ENCODE measurements at regions not wholly inside any gene's neighbourhood (a gene's known extent, or its start where the extent isn't known, plus 50 kb on each side); places are given as distances from the start of the nearest gene placed in this dataset.

DNA sequence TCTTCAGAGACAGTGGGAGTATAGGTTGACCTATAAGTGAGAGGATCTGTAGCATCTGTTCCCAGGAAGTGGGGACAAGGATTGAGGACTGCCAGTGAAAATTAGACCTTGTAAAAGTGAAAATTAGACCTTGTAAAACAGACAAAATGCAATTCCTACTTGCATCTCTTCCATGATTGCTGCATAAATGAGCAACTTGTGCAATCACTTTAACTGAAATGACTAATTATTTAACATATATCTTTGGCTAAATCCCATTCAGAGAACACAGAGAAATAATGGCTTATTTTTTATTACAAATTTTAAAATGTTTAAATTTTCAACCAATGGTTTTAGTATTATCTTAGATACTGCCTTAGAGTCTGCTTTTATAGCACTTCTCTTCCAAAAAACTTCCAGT, 67.2 kb upstream of the NABP1 start:
- peak; percentile 2 for DNase-seq (ENCODE audit: low spot score)

DNA sequence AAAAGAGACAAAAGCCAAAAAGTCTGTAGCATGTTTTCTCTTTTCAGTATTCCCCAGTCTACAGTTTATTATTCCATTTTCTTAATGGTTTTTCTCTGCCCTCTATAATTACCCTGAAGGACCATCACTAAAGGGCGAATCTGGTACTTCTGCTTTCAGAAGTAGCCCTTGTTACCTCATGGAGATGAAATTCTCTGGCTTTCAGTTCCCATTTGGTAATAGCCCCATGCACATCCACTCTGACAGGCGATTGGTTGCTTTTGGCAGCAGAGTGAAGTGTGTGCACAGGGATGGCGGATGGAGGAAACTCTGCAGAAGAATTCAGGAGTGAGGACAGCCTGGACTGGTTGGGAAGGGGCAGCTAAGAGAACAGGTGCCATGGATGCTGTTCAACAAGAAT, 66.3 kb upstream of the NABP1 start:
- peak; percentile 33 for DNase-seq (ENCODE audit: low spot score)

DNA sequence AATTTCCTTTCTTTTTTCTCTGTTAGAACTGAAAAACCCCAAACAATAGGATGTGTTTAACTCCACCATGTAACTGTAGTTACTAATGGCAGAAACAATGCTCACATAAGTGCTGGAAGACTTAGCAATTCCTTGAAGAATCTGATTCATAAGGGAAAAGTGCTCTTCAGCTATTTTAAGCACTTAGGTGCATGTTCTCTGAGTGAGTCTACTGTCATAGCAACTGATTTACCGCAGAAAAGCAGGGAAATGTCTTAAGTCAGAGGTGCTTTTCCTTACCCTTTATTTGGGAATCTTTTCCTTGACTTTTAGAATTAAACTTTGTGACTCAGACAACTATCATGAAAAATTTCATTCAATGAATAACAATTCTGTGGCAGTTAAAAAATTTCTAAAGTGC, 65.4 kb upstream of the NABP1 start:
- no peak for DNase-seq (ENCODE audit: low spot score)

DNA sequence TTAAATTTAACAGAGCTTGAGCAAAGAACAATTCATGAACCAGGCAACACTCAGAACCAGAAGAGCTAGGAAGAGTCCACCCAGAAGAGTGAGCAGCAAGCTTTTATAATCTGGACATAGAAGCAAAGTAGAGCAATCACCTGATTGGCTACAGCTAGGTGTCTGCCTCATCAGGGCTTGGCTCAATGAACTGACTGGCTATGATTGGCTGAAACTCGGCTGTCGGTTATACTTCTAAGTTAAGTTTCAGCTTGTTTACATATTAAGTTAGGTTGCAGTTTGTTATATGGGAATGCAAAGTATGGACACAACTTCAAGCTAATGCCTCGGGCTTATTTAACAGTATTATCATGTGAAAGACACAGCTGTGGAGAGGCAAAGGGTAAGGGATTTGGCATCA, 63.2 kb upstream of the NABP1 start:
- no peak for DNase-seq (ENCODE audit: low spot score)

DNA sequence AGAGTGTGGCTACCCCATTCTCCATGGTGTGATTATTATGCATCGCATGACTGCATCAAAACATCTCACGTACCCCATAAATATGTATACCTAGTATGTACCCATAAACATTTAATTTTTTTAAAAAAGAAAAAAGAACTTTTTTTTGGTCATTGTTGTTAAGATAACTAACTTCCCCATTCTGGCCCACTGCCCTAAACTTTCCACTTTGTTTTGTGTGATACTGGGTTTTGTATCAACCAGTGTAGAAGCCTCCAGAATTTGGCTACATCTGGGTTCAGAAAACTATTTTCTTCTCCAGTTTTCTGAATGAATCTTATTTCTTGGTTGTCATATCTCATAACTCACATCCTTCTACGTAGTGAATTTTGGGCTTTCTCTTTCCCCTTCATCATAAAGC, 62.3 kb upstream of the NABP1 start:
- no peak for DNase-seq (ENCODE audit: low spot score)

DNA sequence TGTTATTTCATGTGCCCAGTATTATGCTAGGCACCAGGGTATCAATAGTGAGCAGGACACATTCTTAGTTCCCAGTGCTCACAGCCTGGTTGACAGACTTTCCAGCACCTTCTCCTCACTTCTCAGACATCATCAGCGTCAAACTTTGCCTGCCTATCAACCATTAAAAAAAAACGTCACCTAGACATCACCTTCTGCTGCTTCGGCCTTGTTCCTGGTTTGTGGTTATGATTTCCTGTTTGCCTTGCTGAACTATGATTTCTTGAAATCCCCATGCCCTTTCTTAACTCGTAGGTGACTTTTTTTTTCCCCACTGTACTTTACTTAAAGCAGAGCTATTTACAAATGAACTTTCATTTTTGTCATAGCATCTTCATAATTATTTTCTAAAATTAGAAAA, 60.4 kb upstream of the NABP1 start:
- DNase-seq (ENCODE audit: low spot score): no peak

DNA sequence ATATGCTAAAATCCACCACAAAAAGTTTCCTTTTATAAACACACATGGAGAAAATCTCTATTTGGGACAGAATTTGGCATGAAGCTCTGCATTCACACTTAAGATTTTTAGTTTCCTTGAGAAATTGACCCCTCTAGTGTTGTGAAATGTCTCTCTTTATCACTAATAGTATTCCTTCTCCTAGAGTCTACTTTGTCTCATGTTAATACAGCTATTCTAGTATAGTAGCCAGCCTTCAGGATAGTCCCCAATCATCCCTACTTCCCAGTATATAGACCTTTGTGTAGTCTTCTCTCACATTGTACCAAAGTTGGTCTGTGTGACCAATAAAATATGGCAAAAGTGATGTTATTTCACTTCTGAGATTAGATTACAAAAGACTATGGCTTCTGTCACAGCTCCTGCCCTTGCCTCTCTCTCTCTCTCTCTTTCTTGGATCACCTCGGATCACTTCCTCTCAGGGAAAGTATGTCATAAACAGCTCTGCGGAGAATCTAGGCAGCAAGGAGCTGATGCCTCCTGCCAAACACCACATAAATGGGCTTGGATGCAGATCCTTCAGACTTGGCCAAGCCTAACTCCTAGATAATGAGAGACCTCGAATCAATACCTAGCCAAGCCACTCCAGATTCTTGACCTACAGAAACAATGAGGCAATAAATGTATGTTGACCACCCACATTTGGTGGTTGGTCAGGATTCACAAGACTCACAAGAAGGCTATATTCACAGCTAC, 59.7 kb upstream of the NABP1 start:
- DNase-seq (ENCODE audit: low spot score): no peak

DNA sequence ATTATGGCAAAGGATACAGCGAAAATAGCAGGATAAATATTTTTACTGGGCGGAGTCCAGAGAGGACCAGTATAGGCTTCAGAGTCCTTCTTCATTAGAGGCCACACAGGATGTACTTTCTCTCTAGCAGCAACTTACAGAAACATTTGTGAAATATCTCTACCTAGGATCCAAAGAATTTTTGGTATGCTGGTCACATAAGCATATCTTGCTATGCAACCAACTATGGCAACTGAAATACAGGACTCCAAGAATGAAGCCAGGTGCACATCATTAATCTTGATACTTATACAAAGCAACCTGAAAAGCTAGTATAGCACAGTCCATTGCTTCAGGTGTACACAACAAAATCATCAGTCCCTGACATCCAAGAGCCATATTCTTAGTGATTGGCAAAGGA, 59.1 kb upstream of the NABP1 start:
- no peak for DNase-seq (ENCODE audit: low spot score)

DNA sequence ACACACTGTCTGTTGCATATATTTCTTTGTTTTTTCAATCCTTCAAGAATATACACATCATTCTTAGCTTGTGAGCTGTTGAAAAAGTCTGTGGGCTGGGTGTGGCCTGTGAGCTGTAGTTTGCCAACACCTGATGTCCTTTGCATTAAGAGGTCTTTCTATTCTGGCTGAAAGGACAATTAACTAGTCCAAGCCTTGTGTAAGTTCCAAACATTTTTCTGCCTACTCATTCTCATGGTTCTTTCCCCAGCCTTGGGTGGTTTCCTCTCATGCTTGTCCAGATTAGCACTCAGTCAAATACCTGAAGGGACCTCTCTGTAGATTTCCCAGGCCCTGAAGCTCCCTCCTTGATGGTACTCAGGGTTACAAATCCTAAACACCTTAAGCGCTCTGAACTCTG, 57.8 kb upstream of the NABP1 start:
- DNase-seq (ENCODE audit: low spot score): no peak

DNA sequence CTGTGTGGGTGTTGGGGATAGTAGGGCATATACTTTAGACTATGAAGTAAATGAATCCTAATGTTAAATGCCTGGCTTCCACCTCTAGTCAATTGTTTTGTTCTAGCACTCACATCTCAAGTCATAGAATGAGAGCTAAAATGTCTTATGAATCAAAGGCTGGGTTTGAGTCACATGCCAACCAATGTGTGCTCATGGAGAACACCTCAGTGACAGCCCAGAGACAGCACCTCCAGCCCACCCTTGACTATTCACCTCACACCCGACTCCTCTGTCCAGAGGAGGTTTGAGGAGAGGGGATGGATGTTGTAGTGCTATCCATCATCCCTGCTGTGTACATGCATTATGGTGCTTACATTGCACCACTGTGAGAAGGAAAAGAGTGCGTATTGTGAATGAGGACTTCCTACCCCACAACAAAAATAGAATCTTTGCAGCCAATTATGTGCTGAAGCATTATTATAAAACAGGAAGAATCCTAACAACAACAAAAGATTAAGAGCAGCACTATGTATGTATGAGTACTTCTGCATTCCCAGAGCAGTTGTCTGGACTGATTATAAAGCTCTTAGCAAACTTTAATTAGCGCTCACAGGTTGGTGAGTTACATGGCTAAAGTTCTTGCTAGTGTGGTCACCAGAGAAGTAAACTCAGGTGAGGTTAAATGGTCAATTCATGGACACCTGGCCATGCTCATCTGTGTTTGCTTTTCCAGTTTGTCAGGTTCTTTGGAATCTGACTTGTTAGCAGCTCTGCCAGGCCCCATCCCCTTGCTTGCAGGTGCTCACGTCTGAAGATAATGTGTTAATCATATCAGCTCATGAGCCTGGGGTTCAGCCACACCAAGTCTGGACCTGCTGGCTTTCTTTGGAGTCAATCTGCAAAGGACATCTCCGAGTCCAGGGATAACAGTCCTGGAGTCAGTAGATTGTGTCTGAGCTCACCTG, 55.3 kb upstream of the NABP1 start:
- peak; percentile 20 for DNase-seq (ENCODE audit: low spot score)

DNA sequence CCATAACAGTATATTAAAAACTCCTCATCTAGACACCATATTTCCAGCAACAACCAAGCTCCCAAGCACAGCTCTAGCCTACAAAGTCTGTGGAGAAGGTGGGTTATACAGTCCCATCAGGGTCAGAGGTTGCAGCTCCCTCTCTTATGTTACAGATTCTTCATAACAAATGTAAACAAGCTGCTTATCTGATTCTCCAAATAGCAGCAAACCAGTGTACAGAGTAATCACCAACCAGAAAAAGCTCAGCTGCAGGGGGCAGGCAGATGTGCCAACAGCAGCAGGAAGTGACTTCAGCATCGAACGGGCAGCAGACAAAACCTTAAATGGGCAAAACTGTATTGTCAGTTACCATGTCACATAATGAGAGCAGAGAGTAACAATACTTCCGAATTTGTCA, 52.9 kb upstream of the NABP1 start:
- DNase-seq (ENCODE audit: low spot score): no peak

DNA sequence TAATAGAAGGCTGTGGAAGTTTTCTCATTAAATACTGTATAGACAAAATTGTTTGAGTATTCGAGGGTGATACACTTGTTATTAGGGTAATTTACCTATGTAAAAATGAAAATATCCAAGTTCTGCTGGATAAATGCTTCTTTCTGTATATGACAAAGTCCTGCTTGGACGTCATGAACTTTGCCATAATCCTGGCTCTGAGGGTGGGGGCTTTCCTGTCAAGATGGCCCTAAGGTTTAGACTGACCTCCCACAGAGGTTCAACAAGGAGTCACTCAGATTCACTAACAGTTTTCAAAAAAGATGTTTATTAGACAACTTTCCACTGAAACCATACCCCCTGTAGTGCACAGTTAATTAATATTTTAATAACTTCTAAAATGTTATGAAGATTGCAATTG, 52.5 kb upstream of the NABP1 start:
- no peak for DNase-seq (ENCODE audit: low spot score)

DNA sequence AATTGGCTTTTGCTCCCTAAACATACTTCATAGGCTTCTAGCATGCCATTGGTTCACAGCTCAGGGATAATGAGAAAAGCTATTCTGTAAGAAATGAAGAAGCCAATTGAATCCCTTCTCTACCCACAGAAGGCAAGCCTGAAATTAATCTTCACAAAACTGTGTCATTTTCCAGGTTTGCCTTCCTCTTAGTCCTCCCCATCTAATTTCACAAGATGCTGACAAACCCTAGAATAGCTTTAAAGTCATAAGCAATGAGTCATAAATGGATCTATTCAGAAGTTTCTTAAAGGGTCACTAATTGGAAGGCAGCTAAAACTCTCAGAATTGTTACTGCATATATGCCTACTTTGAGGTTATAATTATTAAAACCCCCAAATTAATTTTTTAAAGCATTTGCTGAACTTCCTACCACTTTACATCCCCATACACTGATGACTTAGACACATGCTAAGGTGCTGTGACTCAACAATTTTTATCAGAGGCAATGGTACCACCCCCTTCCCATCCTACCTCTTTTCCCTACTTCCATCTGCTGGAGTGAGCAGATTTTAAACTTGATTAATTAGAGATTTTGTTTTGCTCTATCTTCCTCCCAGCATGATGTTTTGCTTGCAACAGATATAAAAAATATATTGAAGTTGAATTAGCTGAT, 51.3 kb upstream of the NABP1 start:
- no peak for DNase-seq (ENCODE audit: low spot score)

DNA sequence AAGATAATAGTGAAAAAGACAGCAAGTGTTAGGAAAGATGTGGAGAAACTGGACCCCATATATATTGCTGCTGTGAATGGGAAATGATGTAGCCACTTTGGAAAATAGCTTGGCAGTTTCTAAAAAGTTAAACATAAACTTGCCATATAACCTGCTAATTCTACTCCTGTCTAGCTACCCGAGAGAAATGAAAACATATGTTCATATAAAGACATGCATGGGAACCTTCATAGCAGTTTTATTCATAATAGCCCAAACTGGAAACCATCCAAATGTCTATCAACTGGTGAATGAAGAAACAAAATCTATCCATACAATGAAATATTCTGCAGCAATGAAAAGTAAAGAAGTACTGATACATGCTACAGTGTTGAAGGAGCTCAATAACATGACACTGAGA, 50.4 kb upstream of the NABP1 start:
- no peak for DNase-seq (ENCODE audit: low spot score)
